Neural progenitor cell (in vitro differentiated cells): ENCODE measurements at regions not wholly inside any gene's neighbourhood (a gene's known extent, or its start where the extent isn't known, plus 50 kb on each side); places are given as distances from the start of the nearest gene placed in this dataset.

Experiments
- DNase-seq: peaks from one replicate; pipeline ENCODE4 v3.0.0-alpha.2; 2016; ENCODE audit warnings: low spot score
- H2AFZ ChIP-seq: fragments of 200-600 bp; sonication (generic); replicated peaks from 2 replicates; pipeline ENCODE4 v1.6.1; 2016; ENCODE audit warnings: antibody characterized with exemption
- H3F3A ChIP-seq: fragments of 200-600 bp; sonication (generic); 2 replicates; pipeline ENCODE4 v1.6.1; 2016; ENCODE audit warnings: antibody characterized with exemption, low read depth
- H3K27ac ChIP-seq: fragments of 200-600 bp; sonication (generic); 2 replicates; pipeline ENCODE4 v1.5.1; 2016; ENCODE audit warnings: mild to moderate bottlenecking
- H3K27me3 ChIP-seq: fragments of 200-600 bp; sonication (generic); 2 replicates; pipeline ENCODE4 v1.6.1; 2016; ENCODE audit warnings: mild to moderate bottlenecking, moderate library complexity
- H3K36me3 ChIP-seq: fragments of 200-600 bp; sonication (generic); 2 replicates; pipeline ENCODE4 v1.5.1; 2016
- H3K4me1 ChIP-seq: fragments of 200-600 bp; sonication (generic); 2 replicates; pipeline ENCODE4 v1.6.1; 2016; ENCODE audit warnings: mixed run types
- H3K4me2 ChIP-seq: fragments of 200-600 bp; sonication (generic); 2 replicates; pipeline ENCODE4 v1.6.1; 2016
- H3K4me3 ChIP-seq: fragments of 200-600 bp; sonication (generic); 2 replicates; pipeline ENCODE4 v1.5.1; 2016
- H3K79me2 ChIP-seq: fragments of 200-600 bp; sonication (generic); 2 replicates; pipeline ENCODE4 v1.6.1; 2016; ENCODE audit warnings: low read depth
- H3K9ac ChIP-seq: fragments of 200-600 bp; sonication (generic); 2 replicates; pipeline ENCODE4 v1.6.1; 2016
- H3K9me3 ChIP-seq: fragments of 200-600 bp; sonication (generic); 2 replicates; pipeline ENCODE4 v1.5.1; 2016; ENCODE audit warnings: low read depth
- H4K20me1 ChIP-seq: fragments of 200-600 bp; sonication (generic); 2 replicates; pipeline ENCODE4 v1.6.1; 2016; ENCODE audit warnings: low read depth
- H3K27ac Mint-ChIP-seq: 3 replicates; pipeline ENCODE4 v1.8.0; 2021; ENCODE audit warnings: mixed read lengths
- H3K27me3 Mint-ChIP-seq: 2 replicates; pipeline ENCODE4 v1.8.0; 2022; ENCODE audit warnings: low read depth, mild to moderate bottlenecking, inconsistent platforms, moderate library complexity, mixed read lengths; ENCODE audit not compliant: insufficient read depth
- H3K36me3 Mint-ChIP-seq: 3 replicates; pipeline ENCODE4 v1.8.0; 2021; ENCODE audit warnings: mixed read lengths
- H3K4me1 Mint-ChIP-seq: 3 replicates; pipeline ENCODE4 v1.8.0; 2021; ENCODE audit warnings: mixed read lengths
- H3K4me3 Mint-ChIP-seq: 3 replicates; pipeline ENCODE4 v1.8.0; 2021; ENCODE audit warnings: mild to moderate bottlenecking, moderate library complexity, mixed read lengths
- H3K9me3 Mint-ChIP-seq: 3 replicates; pipeline ENCODE4 v1.8.0; 2020; ENCODE audit warnings: mixed read lengths
- CTCF ChIP-seq: fragments of 200-600 bp; sonication (generic); IDR thresholded peaks from 2 replicates; pipeline ENCODE4 v1.5.1; 2017; ENCODE audit warnings: antibody characterized with exemption, mild to moderate bottlenecking
- EZH2 ChIP-seq: fragments of 200-600 bp; sonication (generic); IDR thresholded peaks from 2 replicates; pipeline ENCODE4 v1.6.1; 2017; ENCODE audit warnings: antibody characterized with exemption, mild to moderate bottlenecking, moderate library complexity
- EZH2phosphoT487 ChIP-seq: fragments of 200-600 bp; sonication (generic); IDR thresholded peaks from 2 replicates; pipeline ENCODE4 v1.6.1; 2017; ENCODE audit warnings: antibody characterized with exemption

GRCh38 chr6:14716499-14717146 lies 529.2 kb upstream of the JARID2 start:
- Histone ChIP-seq H3K27me3 (no peaks in the 10 kb centered on the region), H2AFZ (no peak overlapping the region), H3K36me3 (no peaks in the 10 kb centered on the region), H3F3A (no peaks in the 10 kb centered on the region), H3K4me2 (no peak overlapping the region), H3K79me2 (no peaks in the 10 kb centered on the region), H4K20me1 (no peaks in the 10 kb centered on the region), H3K4me1 (no peaks in the 10 kb centered on the region), H3K4me3 (no peak overlapping the region), H3K9ac (no peak overlapping the region), H3K27ac (no peak overlapping the region), H3K9me3 (no peaks in the 10 kb centered on the region)
- peaks cover 2% of the 10 kb centered on the region for H3K36me3 Mint-ChIP-seq
- H3K4me1 Mint-ChIP-seq, result peaks cover 43% of the 10 kb centered on the region
- peak overlapping the region; percentile 30 for H3K27ac Mint-ChIP-seq
- TF ChIP-seq EZH2 (no peak), CTCF (no peak), EZH2phosphoT487 (no peak)
- H3K9me3 Mint-ChIP-seq, result peaks cover 3% of the 10 kb centered on the region
- no peak for DNase-seq
- H3K27me3 Mint-ChIP-seq, result peaks cover 18% of the 10 kb centered on the region
- no peak overlapping the region for H3K4me3 Mint-ChIP-seq

- H2AFZ ChIP-seq, result no peak overlapping the region
- H3K9ac ChIP-seq, result no peak overlapping the region
- no peak overlapping the region for H3K27ac ChIP-seq
- H3K36me3 ChIP-seq, result no peaks in the 10 kb centered on the region
- no peaks in the 10 kb centered on the region for H3K4me1 ChIP-seq
- Mint-ChIP-seq H3K36me3 (peaks cover 2% of the 10 kb centered on the region), H3K27ac (no peak overlapping the region), H3K4me1 (peaks cover 43% of the 10 kb centered on the region), H3K9me3 (peaks cover 3% of the 10 kb centered on the region), H3K4me3 (peak overlapping the region; percentile 5), H3K27me3 (peaks cover 21% of the 10 kb centered on the region)
- no peaks in the 10 kb centered on the region for H4K20me1 ChIP-seq
- no peaks in the 10 kb centered on the region for H3F3A ChIP-seq
- TF ChIP-seq EZH2 (no peak), CTCF (no peak), EZH2phosphoT487 (no peak)
- H3K9me3 ChIP-seq, result no peaks in the 10 kb centered on the region
- no peak overlapping the region for H3K4me2 ChIP-seq
- no peak for DNase-seq
- H3K79me2 ChIP-seq, result no peaks in the 10 kb centered on the region
- H3K27me3 ChIP-seq, result no peaks in the 10 kb centered on the region
- H3K4me3 ChIP-seq, result no peak overlapping the region
Measured at GRCh38 chr6:14717307-14717706, 528.6 kb upstream of the JARID2 start.

GRCh38 chr6:14718861-14719260 lies 527.0 kb upstream of the JARID2 start:
- H3K27ac Mint-ChIP-seq, result no peak overlapping the region
- no peaks in the 10 kb centered on the region for H4K20me1 ChIP-seq
- H3K9ac ChIP-seq, result no peak overlapping the region
- DNase-seq, result no peak
- no peaks in the 10 kb centered on the region for H3K79me2 ChIP-seq
- no peak overlapping the region for H3K4me3 ChIP-seq
- no peaks in the 10 kb centered on the region for H3F3A ChIP-seq
- H3K9me3 ChIP-seq, result no peaks in the 10 kb centered on the region
- peaks cover 40% of the 10 kb centered on the region for H3K4me1 Mint-ChIP-seq
- H3K36me3 Mint-ChIP-seq, result no peaks in the 10 kb centered on the region
- peaks cover 20% of the 10 kb centered on the region for H3K27me3 Mint-ChIP-seq
- no peak overlapping the region for H2AFZ ChIP-seq
- no peaks in the 10 kb centered on the region for H3K4me1 ChIP-seq
- H3K9me3 Mint-ChIP-seq, result no peaks in the 10 kb centered on the region
- TF ChIP-seq CTCF, result no peak
- no peak for TF ChIP-seq EZH2
- no peak for TF ChIP-seq EZH2phosphoT487
- no peaks in the 10 kb centered on the region for H3K27me3 ChIP-seq
- H3K4me3 Mint-ChIP-seq, result no peak overlapping the region
- H3K27ac ChIP-seq, result no peak overlapping the region
- H3K4me2 ChIP-seq, result no peak overlapping the region
- no peaks in the 10 kb centered on the region for H3K36me3 ChIP-seq
